C4-2B (cell line): ENCODE measurements at regions not wholly inside any gene's neighbourhood (a gene's known extent, or its start where the extent isn't known, plus 50 kb on each side); places are given as distances from the start of the nearest gene placed in this dataset.

Experiments used
- H3K27ac ChIP-seq: fragments of 450-650 bp; 2 replicates; pipeline ENCODE4 v1.5.1; 2017
- ZFX ChIP-seq: fragments of 450-650 bp; IDR thresholded peaks from 2 replicates; pipeline ENCODE4 v1.6.1; 2017
- TF ChIP-seq, protein P1 (sequence below): fragments of 450-650 bp; conservative IDR thresholded peaks from 2 replicates; pipeline ENCODE4 v1.5.1; 2017; ENCODE audit warnings: mild to moderate bottlenecking

- TF ChIP-seq, protein P1, sequence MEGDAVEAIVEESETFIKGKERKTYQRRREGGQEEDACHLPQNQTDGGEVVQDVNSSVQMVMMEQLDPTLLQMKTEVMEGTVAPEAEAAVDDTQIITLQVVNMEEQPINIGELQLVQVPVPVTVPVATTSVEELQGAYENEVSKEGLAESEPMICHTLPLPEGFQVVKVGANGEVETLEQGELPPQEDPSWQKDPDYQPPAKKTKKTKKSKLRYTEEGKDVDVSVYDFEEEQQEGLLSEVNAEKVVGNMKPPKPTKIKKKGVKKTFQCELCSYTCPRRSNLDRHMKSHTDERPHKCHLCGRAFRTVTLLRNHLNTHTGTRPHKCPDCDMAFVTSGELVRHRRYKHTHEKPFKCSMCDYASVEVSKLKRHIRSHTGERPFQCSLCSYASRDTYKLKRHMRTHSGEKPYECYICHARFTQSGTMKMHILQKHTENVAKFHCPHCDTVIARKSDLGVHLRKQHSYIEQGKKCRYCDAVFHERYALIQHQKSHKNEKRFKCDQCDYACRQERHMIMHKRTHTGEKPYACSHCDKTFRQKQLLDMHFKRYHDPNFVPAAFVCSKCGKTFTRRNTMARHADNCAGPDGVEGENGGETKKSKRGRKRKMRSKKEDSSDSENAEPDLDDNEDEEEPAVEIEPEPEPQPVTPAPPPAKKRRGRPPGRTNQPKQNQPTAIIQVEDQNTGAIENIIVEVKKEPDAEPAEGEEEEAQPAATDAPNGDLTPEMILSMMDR, result no peak
- no peak for TF ChIP-seq ZFX
- H3K27ac ChIP-seq, result no peak overlapping the region
These were observed 367.2 kb downstream of the ZNF536 start for GRCh38 chr19:30739394-30739793.

DNA sequence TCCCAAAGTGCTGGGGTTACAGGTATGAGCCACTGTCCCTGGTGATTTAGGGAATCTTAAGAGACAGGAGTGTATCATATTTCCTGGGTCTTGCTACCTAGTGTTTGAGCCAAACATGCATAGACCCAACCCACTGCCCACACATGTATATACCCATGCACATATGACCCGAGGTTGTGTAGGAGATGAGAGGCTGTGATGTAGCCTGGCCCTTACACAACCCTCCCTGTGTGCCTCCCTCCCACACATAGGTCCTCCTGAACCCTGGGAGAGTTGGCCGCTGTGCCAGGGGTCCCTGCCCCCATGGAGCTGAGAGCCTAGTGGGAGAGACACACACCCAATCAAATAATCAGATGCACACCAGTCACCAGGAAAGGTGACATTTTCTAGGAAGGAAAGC lies 365.9 kb downstream of the ZNF536 start:
- TF ChIP-seq, protein P1, result no peak
- TF ChIP-seq ZFX, result no peak
- no peak overlapping the region for H3K27ac ChIP-seq

GRCh38 chr19:30734669-30735068 lies 362.5 kb downstream of the ZNF536 start:
- TF ChIP-seq ZFX, result no peak
- TF ChIP-seq, protein P1, result no peak
- no peak overlapping the region for H3K27ac ChIP-seq

- no peak overlapping the region for H3K27ac ChIP-seq
- TF ChIP-seq, protein P1, result no peak; the same call in 1 of the 2 replicates
- no peak for TF ChIP-seq ZFX
These were observed 361.8 kb downstream of the ZNF536 start for GRCh38 chr19:30733826-30734550.

DNA sequence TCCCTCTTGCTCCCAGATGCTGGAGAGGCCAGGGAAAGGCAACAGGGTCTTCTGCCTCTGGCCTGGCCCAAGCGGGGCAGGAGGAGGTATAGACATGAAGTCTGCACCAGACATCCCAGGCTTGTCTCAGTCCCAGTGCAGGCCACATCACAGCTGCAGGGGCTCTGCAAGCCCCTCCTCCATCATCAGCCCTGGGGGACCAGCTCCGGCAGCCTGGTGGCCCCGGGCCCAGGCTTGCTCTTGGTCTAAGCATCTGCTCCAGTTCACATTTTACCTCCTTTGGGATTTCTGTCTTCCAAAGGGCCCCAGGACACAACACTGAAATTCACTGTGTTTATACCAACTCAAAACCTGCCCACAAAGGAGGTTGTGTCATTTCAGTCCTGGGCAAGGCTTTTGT lies 359.4 kb downstream of the ZNF536 start:
- no peak overlapping the region for H3K27ac ChIP-seq
- TF ChIP-seq ZFX, result no peak

GRCh38 chr19:30729451-30729850 lies 357.3 kb downstream of the ZNF536 start:
- no peak for TF ChIP-seq ZFX
- TF ChIP-seq, protein P1, result no peak
- no peak overlapping the region for H3K27ac ChIP-seq

DNA sequence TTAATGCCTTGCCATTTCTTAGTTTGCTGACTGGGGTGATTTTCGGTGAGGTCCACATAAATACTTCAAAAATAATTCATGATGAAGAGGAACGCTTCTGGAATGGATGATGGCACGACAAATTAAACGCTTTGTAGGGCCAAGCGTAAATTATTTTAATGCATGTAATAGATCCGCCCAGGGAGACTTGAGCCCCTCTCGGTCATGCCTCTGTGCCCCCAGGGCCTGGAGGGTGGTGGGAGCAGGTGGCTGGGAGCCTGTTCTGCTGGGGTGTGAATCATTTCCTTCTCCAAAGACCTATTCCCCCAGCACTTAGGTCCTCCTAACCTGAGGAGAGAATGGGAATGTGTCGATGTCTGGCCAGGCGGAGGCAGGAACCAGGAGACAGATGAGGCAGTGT lies 350.6 kb downstream of the ZNF536 start:
- TF ChIP-seq ZFX, result no peak
- TF ChIP-seq, protein P1, result no peak
- no peak overlapping the region for H3K27ac ChIP-seq

DNA sequence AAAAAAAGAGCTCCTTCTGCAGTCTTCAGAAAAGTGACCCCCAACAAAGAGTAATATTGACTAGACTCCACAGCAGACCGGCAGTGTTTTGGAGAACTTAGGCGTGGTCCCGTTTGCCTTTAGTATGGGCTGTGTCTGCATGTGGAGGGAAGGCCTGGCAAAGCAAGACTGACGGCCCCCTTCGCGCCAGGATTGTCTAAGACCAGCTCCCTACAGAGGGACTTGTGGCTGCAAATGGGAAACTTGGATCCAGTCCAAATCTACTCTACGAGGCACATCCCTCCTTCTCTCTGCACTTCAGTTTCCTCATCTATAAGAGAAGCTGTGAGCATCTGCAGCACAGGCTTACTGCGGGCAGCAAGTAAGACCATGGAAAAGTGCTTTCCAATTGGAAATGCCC lies 350.0 kb downstream of the ZNF536 start:
- no peak overlapping the region for H3K27ac ChIP-seq
- TF ChIP-seq, protein P1, result no peak
- TF ChIP-seq ZFX, result no peak
